H1 (cell line): ENCODE measurements at regions not wholly inside any gene's neighbourhood (a gene's known extent, or its start where the extent isn't known, plus 50 kb on each side); places are given as distances from the start of the nearest gene placed in this dataset.

Experiments used
- CTCF ChIA-PET: fragments of 300-600 bp; sonication (Branson Sonifier 250); formaldehyde crosslinking; loops from one replicate; lab custom pipeline; 2021; ENCODE audit not compliant: partially characterized antibody; lab: Charles Lee
- POLR2A ChIA-PET: fragments of 300-600 bp; sonication (Branson Sonifier 250); formaldehyde crosslinking; loops from one replicate; lab custom pipeline; 2021; ENCODE audit warnings: inconsistent platforms; ENCODE audit not compliant: partially characterized antibody; lab: Charles Lee
- DNase-seq, 2 experiments: peaks; one replicate each; pipeline versions ENCODE4 v3.0.0 to v3.0.0-alpha.2; 2010 to 2022; ENCODE audit warnings: low spot score in 2 of 2, low read depth in 1 of 2, mixed read lengths in 1 of 2
- FAIRE-seq: peaks from 2 replicates; lab custom pipeline; 2011; peaks lifted over from hg19 to GRCh38; lab: Jason Lieb, UNC
- H2AFZ ChIP-seq: 2 replicates; pipeline ENCODE4 v1.8.1; 2012; ENCODE audit warnings: low read length, inconsistent platforms
- H2AK5ac ChIP-seq: 2 replicates; pipeline ENCODE4 v1.6.1; 2013; ENCODE audit warnings: low read depth, low read length
- H2BK120ac ChIP-seq: replicated peaks from 2 replicates; pipeline ENCODE3; 2013; ENCODE audit warnings: low read depth, low read length, inconsistent platforms
- H2BK12ac ChIP-seq: 2 replicates; pipeline ENCODE4 v1.6.1; 2013; ENCODE audit warnings: low read depth, low read length
- H2BK15ac ChIP-seq: 2 replicates; pipeline ENCODE4 v1.6.1; 2013; ENCODE audit warnings: low read length
- H2BK20ac ChIP-seq: 2 replicates; pipeline ENCODE4 v1.6.1; 2013; ENCODE audit warnings: low read length
- H2BK5ac ChIP-seq: 2 replicates; pipeline ENCODE4 v1.6.1; 2013; ENCODE audit warnings: low read depth, low read length
- H3K14ac ChIP-seq: 2 replicates; pipeline ENCODE4 v1.6.1; 2013; ENCODE audit warnings: inconsistent platforms; ENCODE audit not compliant: insufficient read length
- H3K18ac ChIP-seq: 2 replicates; pipeline ENCODE4 v1.6.1; 2013; ENCODE audit warnings: low read length; ENCODE audit errors: extremely low read depth
- H3K23ac ChIP-seq: 2 replicates; pipeline ENCODE4 v1.6.1; 2013; ENCODE audit warnings: inconsistent platforms; ENCODE audit not compliant: insufficient read length
- H3K23me2 ChIP-seq: 2 replicates; pipeline ENCODE4 v1.6.1; 2013; ENCODE audit warnings: low read depth, low read length
- H3K27ac ChIP-seq: 2 replicates; pipeline ENCODE4 v1.6.1; 2011; ENCODE audit warnings: low read depth, low read length, inconsistent platforms
- H3K27me3 ChIP-seq, 4 experiments: replicated peaks in 1 of 4; 1 replicate in 1 of 4; 2 replicates in 3 of 4; pipeline versions ENCODE4 v1.6.1 to v1.8.1; 2011 to 2013; ENCODE audit warnings: low read length in 3 of 4, mild to moderate bottlenecking in 3 of 4, inconsistent platforms in 2 of 4, mixed read lengths in 2 of 4, moderate library complexity in 1 of 4; ENCODE audit not compliant: control insufficient read depth in 3 of 4, insufficient read depth in 3 of 4; ENCODE audit errors: extremely low read depth in 1 of 4
- H3K36me3 ChIP-seq, 4 experiments: 2 replicates each; pipeline versions ENCODE4 v1.6.1 to v1.8.1; 2011 to 2013; ENCODE audit warnings: mild to moderate bottlenecking in 4 of 4, low read length in 3 of 4, moderate library complexity in 2 of 4, control low read depth in 1 of 4, inconsistent platforms in 1 of 4; ENCODE audit not compliant: insufficient read depth in 4 of 4, control insufficient read depth in 2 of 4
- H3K4ac ChIP-seq: replicated peaks from 2 replicates; pipeline ENCODE3; 2013; ENCODE audit warnings: low read length, low read depth, mixed read lengths, inconsistent platforms; ENCODE audit not compliant: insufficient read length
- H3K4me1 ChIP-seq, 4 experiments: replicated peaks in 1 of 4; 1 replicate in 1 of 4; 2 replicates in 3 of 4; pipeline versions ENCODE4 v1.6.1 to v1.8.1; 2011 to 2013; ENCODE audit warnings: low read length in 3 of 4, inconsistent platforms in 2 of 4, mixed read lengths in 1 of 4; ENCODE audit not compliant: insufficient read depth in 4 of 4, control insufficient read depth in 3 of 4
- H3K4me2 ChIP-seq, 2 experiments: 2 replicates each; pipeline versions ENCODE4 v1.6.1 to v1.8.1; 2011 to 2013; ENCODE audit warnings: low read depth in 2 of 2, low read length in 2 of 2, control low read depth in 1 of 2, inconsistent platforms in 1 of 2, mild to moderate bottlenecking in 1 of 2; ENCODE audit not compliant: insufficient read depth in 1 of 2
- H3K4me3 ChIP-seq, 4 experiments: fragments of 200-600, 300-600 bp in 1 of 4; sonication (generic), shearing (Covaris generic), sonication (Bioruptor Twin) in 1 of 4; 2 replicates each; pipeline versions ENCODE4 v1.5.1 to v1.8.1; 2011 to 2016; ENCODE audit warnings: low read length in 4 of 4, low read depth in 3 of 4, control low read depth in 2 of 4, inconsistent platforms in 2 of 4, mild to moderate bottlenecking in 2 of 4, mixed read lengths in 1 of 4, moderate library complexity in 1 of 4; ENCODE audit not compliant: insufficient read depth in 2 of 4; ENCODE audit errors: extremely low read depth in 1 of 4
- H3K56ac ChIP-seq: replicated peaks from 2 replicates; pipeline ENCODE3; 2013; ENCODE audit warnings: low read depth, mild to moderate bottlenecking, mixed read lengths, low read length, inconsistent platforms; ENCODE audit not compliant: insufficient read length
- H3K79me1 ChIP-seq: 2 replicates; pipeline ENCODE4 v1.6.1; 2013; ENCODE audit warnings: low read depth, low read length, control low read depth
- H3K79me2 ChIP-seq, 2 experiments: 2 replicates each; pipeline versions ENCODE4 v1.6.1 to v1.8.1; 2012 to 2013; ENCODE audit warnings: low read length in 2 of 2, mild to moderate bottlenecking in 2 of 2, inconsistent platforms in 1 of 2; ENCODE audit not compliant: insufficient read depth in 2 of 2, control insufficient read depth in 1 of 2
- H3K9ac ChIP-seq, 4 experiments: replicated peaks in 1 of 4; 1 replicate in 1 of 4; 2 replicates in 3 of 4; pipeline versions ENCODE4 v1.6.1 to v1.8.1; 2011 to 2013; ENCODE audit warnings: low read depth in 3 of 4, low read length in 3 of 4, control low read depth in 2 of 4, mild to moderate bottlenecking in 2 of 4, moderate library complexity in 2 of 4, inconsistent platforms in 1 of 4; ENCODE audit errors: extremely low read depth in 1 of 4
- H3K9me3 ChIP-seq, 2 experiments: 2 replicates each; pipeline versions ENCODE4 v1.6.1 to v1.8.1; 2012 to 2013; ENCODE audit warnings: mild to moderate bottlenecking in 2 of 2, moderate library complexity in 2 of 2, control low read depth in 1 of 2, inconsistent platforms in 1 of 2, low read depth in 1 of 2, low read length in 1 of 2, mixed read lengths in 1 of 2; ENCODE audit not compliant: insufficient read depth in 2 of 2
- H4K20me1 ChIP-seq, 2 experiments: replicated peaks in 1 of 2; 2 replicates each; pipeline versions ENCODE3 to v1.8.1; 2011 to 2013; ENCODE audit warnings: inconsistent platforms in 2 of 2, low read length in 2 of 2, mild to moderate bottlenecking in 1 of 2; ENCODE audit not compliant: insufficient read depth in 2 of 2, control insufficient read depth in 1 of 2
- H4K5ac ChIP-seq: 2 replicates; pipeline ENCODE4 v1.6.1; 2013; ENCODE audit warnings: low read length, low read depth, mixed read lengths, inconsistent platforms; ENCODE audit not compliant: insufficient read length
- H4K8ac ChIP-seq: 2 replicates; pipeline ENCODE4 v1.8.0; 2013; ENCODE audit warnings: mild to moderate bottlenecking, moderate library complexity, low read length, inconsistent platforms; ENCODE audit not compliant: insufficient read depth; ENCODE audit errors: extremely low read depth
- H4K91ac ChIP-seq: replicated peaks from 2 replicates; pipeline ENCODE3; 2013; ENCODE audit warnings: low read length, mixed read lengths, inconsistent platforms; ENCODE audit not compliant: insufficient read length
- ASH2L ChIP-seq: fragments of 200-600, 300-600 bp; sonication (generic); IDR thresholded peaks from one replicate; pipeline ENCODE4 v1.7.1; 2017; ENCODE audit warnings: low read length
- KDM1A ChIP-seq: fragments of 200-600, 300-600 bp; sonication (generic); IDR thresholded peaks from 2 replicates; pipeline ENCODE4 v1.7.1; 2016; ENCODE audit warnings: mild to moderate bottlenecking, low read length, borderline replicate concordance
- POLR2AphosphoS5 ChIP-seq: IDR thresholded peaks from 2 replicates; pipeline ENCODE4 v1.6.1; 2011; ENCODE audit warnings: low read depth, low read length
- RXRA ChIP-seq: IDR thresholded peaks from 2 replicates; pipeline ENCODE4 v1.6.1; 2011; ENCODE audit warnings: low read depth, mild to moderate bottlenecking, low read length, moderate library complexity; ENCODE audit not compliant: insufficient read depth
- SIX5 ChIP-seq: IDR thresholded peaks from 2 replicates; pipeline ENCODE4 v1.6.1; 2011; ENCODE audit warnings: mild to moderate bottlenecking, low read depth, low read length
- WGBS, 2 experiments: shearing (Covaris generic) in 1 of 2; methylation state at CpG; one replicate each; pipeline versions ENCODE4 v1.1.6 to v1.1.7; 2013 to 2015; ENCODE audit warnings: low lambda C conversion rate in 2 of 2, mixed read lengths in 2 of 2, inconsistent platforms in 1 of 2, low coverage in 1 of 2, missing lambda C conversion rate in 1 of 2; ENCODE audit not compliant: insufficient replicate concordance in 2 of 2, insufficient coverage in 1 of 2, insufficient read length in 1 of 2; ENCODE audit errors: extremely low coverage in 1 of 2, missing lambda C conversion rate in 1 of 2; 5-methylcytosine and 5-hydroxymethylcytosine counted together

- ChIA-PET POLR2A (no interaction called here), CTCF (no interaction called here)
- Histone ChIP-seq H3K23me2 (no peaks in the 10 kb centered on the region), H2BK15ac (no peak overlapping the region), H3K9ac (no peak overlapping the region), H2AFZ (no peak overlapping the region; the same call in 1 of the 2 replicates), H3K4ac (no peak overlapping the region), H3K18ac (no peak overlapping the region), H2BK20ac (no peak overlapping the region), H3K27me3 (no peaks in the 10 kb centered on the region; a peak in 1 of 7 replicates), H2AK5ac (no peak overlapping the region), H3K27ac (no peak overlapping the region), H3K14ac (no peak overlapping the region), H3K79me1 (no peaks in the 10 kb centered on the region), H3K56ac (no peak overlapping the region), H4K8ac (no peak overlapping the region), H3K79me2 (no peaks in the 10 kb centered on the region), H3K9me3 (no peaks in the 10 kb centered on the region), H2BK120ac (no peak overlapping the region), H3K4me3 (no peak overlapping the region), H4K5ac (no peak overlapping the region), H4K20me1 (no peaks in the 10 kb centered on the region), H3K23ac (no peak overlapping the region), H3K4me2 (no peak overlapping the region), H2BK12ac (no peak overlapping the region), H2BK5ac (no peak overlapping the region), H3K4me1 (no peaks in the 10 kb centered on the region; a peak in 1 of 7 replicates), H3K36me3 (no peaks in the 10 kb centered on the region), H4K91ac (no peak overlapping the region)
- TF ChIP-seq KDM1A (no peak), RXRA (no peak), POLR2AphosphoS5 (no peak), ASH2L (no peak), SIX5 (no peak)
- FAIRE-seq = no peak
- 58% methylated on average over 4 of the region's 4 CpGs; no CpG with 5 or more reads in 1 of the 2 experiments for WGBS, 2 experiments
- DNase-seq = no peak
These were observed 95.8 kb upstream of the TBCA start for GRCh38 chr5:77871946-77872345.
